NOMO-1 (cell line): ENCODE measurements at regions not wholly inside any gene's neighbourhood (a gene's known extent, or its start where the extent isn't known, plus 50 kb on each side); places are given as distances from the start of the nearest gene placed in this dataset.

ENCODE experiments used
- DNase-seq, 2 experiments: peaks; one replicate each; lab custom pipeline; 2025; ENCODE audit not compliant: unreplicated experiment in 2 of 2; lab: John Stamatoyannopoulos, UW

DNA sequence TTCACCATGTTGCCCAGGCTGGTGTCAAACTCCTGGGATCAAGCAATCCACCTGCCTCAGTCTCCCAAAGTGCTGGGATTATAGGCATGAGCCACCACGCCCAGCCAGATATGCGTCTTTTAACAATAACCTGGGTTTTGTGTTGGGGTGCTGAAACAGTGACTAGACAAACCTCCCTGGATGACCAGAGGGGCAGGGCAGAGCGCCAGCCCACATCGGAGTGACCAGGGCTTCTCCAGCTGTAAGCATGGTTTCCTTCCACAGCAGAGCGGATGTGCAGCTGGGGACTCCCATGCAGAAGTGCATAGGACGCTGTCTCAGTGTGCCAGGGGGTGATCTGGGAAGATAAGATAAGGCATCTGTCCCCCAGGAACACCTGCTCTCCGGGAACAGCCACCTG lies 244.9 kb downstream of the IRX2 start:
- no peak for DNase-seq

DNA sequence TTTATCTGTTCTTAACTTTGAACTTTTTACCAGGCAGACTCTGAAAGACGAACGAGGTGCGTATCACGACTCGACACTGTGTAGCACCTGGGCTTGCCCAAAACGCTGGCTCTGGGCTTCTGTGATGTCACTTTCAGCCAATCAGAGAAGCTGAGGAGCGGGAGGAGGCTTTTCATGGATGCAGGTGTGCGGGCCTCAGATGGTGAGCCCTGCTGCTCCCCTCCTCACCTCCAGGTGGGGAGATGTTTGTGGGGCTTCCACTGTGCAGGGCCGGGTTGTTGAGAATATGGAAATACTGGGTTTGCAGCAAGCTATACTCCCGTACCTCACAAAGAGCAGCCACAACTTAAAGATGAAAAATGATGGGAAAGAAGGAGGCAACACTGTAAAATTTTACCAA lies 246.3 kb downstream of the IRX2 start:
- DNase-seq, result no peak

DNA sequence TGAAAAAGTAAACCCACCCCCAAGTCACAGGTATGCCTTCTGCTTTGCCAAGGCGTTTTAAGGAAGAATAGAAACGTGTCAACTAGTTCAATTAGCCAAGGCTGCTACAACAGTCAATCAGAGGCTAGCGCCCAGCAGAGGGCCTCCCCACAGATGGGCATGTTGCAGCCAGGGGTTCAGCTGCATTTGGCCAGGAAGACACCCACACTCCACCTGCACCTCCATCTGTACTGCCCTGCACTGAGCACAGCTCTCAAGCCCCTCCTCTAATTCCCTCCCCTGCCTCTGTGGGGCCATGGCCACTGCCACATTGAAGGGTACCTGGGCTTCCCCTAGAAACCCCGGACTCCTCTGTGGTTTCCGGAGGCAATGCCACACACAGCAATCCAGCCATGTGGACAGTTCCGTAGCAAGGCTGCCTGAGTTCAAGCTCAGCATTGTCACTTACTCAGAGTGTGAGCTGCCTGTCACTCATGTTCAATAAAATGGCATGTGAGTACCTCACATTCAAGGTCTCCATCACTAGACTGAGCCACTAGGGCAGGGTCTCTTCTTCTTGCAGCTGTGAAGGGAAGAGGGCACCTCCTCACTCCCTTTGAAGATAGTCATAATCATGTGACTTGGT lies 248.4 kb downstream of the IRX2 start:
- no peak for DNase-seq

DNA sequence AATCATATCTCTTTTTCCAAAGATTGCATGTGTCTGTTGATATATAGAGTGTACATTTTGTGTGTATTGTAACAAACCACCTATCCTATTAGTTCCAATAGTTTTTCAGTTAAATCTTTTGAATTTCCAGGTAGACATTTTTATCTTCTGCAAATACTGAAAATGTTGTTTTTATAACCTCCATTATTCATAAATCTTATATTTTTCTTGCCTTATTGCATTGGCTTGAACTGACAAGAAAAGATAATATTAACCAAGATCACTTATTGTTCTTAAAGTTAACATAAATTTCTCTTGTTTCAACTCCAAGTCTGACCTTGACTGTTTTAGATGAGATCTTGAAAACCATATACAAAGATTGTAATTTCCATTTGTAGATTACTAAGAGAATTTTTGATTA lies 251.6 kb downstream of the IRX2 start:
- DNase-seq, result no peak

DNA sequence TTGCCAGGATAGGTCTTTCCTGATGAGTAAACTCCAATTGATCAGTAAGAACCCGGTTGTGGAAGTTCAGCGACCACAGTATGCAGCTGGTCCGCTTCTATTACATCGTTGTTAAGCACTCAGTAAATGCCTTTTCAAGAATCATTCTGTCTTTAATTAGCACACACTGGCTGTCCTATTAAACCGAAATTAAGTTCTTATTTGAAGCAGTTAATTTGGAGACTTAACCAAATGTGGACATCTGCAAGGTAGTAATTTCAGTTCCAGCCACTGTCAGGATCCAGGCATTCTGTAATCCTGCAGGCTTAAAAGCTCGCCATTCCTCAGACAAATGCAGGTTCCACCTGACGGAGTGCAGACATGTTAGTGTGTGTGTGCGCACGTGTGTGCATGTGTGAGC lies 254.6 kb downstream of the IRX2 start:
- DNase-seq, result no peak

DNA sequence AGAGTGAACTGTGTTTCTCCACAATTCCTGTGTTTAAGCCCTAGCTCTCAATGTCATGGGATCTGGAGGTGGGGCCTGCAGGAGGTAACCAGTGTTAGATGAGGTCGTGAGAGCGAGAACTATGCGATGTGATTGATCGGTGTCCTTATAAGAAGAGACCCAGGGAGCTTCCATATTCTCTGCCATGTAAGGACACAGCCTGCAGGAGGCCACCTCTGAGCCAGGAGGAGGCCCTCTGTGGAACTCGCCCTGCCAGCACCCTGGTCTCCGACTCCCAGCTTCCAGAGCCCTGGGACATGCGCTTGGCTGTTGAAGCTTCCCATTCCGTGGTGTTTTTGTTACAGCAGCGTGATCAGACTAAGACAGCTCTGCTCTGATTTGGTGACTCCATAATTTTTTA lies 255.4 kb downstream of the IRX2 start:
- no peak for DNase-seq

DNA sequence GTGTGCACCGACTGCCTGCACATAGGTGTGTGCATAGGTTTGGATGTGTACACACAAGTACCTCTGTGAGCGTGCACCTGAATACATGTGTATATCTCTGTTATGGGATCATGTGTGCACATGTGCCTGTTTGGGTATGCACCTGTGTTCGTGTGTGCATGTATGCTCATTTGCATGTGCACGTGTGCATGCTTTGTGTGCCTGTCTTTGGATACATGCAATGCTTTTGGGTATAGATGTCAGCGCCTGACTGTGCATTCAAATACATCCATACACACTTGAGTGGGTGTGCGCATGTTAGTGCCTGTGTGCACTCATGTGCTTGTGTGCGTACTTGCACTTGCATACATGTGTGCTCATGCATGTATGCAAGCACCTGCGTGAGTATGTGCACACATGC lies 258.1 kb downstream of the IRX2 start:
- no peak for DNase-seq

DNA sequence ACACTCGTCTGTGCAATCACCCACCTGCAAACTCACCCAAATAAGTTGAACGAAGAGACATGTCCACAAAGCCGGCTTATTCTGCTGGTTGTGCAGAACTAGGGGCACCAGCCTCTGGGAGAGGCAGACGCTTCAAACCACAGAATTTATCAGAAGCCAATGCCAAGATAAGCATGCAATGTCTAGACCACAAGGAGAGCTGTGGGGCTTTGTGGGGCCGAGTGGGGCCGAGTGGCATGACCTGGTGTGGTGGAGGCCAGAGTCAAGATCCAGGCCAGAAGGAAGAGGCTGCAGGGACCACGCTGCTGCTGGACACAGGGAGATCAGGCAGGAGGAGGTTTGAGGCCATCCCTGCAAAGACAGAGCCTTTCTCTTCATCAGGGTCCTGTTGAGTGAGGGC lies 259.0 kb downstream of the IRX2 start:
- DNase-seq, result no peak

DNA sequence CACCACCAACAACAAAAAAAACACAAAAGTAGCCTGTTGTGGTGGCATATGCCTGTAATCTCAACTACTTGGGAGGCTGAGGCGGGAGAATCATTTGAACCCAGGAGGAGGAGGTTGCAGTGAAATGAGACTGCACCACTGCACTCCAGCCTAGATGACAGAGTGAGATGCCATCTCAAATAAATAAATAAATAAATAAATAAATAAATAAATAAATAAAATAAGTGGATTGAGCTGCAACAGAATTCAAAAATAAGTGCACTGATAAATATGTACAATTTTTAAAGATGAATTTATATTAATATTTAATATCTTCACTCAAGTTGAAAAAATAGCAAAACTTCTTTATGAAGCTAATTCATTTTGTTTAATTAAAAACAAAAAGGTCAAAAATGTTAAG lies 259.6 kb downstream of the IRX2 start:
- DNase-seq, result no peak

DNA sequence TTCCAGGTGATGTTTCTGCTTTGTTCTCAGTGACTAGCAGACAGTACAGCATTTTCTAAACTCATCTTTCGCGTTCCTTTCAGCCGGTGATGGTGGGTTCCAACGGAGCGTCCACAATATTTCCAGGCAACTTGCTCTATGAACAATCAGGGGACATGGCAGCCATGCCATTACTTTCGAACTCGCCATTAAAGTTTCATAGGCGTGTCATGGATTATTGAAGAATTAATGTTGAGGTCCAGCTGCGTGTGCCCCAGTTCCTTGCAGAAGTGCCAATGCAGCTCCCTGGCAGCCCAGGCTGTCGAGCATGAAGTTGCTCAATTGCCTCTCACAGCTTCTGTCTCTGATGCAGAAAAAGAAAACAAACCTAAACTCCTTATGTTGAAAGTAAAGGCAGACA lies 262.2 kb downstream of the IRX2 start:
- no peak for DNase-seq

DNA sequence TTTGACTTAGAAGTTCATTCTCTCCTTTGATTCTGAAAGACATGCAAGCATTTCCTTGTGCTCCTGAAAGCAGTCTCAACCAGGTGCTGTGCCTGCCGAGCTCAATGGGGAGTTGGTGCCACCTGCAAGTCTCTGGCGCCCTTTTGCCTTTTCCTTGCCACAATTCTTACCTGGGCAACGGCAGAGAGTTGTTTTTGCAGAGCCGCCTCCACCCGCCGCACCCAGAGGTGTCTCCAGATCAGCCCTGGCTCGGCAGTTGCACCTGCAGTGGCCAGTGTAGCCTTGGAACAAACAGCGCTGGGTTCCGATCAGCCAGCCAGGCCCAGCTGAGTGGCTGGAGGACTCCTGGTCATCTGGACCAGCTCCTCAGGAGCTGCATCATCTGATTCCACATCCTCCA lies 262.9 kb downstream of the IRX2 start:
- DNase-seq, result no peak

DNA sequence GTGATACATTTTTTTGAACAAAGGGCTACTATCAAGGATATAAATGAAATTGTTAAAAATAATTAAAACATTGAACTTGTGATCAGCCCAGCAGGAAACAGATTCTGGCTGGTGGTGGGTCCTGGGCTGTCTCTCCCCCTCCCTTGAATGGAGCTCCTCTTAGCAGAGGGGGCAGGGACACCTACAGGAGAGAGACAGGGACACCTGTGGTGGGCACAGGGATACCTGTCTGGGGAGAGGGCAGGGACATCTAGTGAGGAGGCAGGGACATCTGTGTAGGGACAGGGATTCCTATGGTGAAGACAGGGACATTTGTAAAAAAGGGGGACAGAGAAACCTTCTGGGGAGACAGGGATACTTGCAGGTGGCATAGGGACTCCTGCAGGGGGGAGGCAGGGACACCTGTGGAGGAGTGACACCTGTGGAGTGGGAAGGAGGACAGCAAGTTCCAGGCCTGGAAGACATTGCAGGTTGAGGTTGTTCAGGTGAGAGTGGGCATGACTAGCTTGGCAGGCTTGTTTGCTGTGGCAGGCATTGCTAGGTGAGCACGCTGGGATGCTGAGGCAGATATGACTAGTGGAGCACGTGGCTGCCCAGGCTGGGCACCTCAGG lies 264.2 kb downstream of the IRX2 start:
- DNase-seq, result no peak

DNA sequence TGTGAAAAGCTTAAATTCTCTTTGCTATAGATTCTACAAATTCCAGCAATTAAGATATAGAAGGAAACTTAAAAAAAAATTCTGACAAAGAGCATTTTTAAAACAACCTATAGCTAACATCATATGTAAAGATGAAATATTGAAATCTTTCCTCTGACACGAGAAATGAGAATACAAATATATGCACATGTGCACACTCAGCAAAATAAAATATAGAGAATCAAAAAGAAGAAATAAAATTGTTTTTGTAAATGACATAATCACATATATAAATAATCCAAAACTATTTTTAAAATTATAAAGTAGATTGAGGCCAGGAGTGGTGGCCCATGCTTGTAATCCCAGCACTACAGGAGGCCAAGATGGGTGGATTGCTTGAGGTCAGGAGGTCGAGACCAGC lies 265.1 kb downstream of the IRX2 start:
- no peak for DNase-seq

DNA sequence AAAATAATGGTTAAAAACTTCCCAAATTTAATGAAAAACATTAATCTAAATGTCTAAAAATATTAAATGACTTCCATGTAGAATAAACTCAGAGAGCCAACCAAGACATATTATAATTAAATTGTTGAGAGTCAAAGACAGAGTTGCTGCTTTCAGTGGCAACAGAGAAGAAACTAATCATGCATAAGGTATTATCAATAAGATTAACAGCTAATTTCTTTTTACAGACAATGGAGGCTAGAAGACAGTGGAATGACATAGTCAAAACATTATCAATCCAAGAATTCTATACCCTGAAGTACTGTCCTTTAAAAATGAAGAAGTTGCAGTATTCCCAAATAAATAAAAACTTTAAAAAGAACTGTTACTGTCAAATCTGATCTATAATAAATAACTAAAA lies 268.7 kb downstream of the IRX2 start:
- DNase-seq, result no peak

DNA sequence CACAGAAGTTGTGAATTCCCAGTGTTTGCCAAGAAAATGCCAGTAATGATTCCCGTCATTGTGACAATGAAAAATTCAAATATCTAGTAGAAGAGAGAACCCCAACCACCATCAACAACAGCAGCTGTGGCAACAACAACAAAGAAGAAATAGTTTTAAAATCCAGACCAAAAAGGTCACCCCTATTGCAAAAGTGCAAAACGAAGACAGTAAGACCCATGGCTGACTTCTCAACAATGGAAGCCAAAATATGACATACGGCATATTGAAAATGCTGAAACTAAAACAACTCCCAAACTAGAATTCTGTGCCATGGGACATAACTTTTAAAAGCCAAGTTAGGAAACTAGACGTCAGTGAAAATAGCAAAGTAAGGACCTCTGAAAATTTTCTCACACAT lies 270.6 kb downstream of the IRX2 start:
- no peak for DNase-seq

DNA sequence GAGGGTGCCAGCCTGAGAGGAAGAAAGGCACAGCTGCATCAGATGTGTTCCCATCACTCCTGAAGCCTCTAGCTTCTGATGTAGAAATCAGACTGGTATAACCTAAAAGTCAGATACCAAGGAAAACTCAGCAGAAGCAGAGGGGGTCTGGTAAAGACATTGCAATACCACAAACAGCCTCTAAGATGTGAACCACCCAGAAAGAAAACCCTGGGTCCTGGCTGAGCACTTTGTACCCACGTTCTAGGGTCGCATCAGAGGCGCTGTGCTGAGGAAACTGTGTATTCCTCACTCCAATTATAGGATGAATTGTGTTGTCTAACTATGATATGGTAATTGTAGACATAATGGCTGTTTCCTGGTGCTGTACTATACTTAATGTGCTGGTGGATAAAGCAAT lies 275.6 kb downstream of the IRX2 start:
- no peak for DNase-seq

DNA sequence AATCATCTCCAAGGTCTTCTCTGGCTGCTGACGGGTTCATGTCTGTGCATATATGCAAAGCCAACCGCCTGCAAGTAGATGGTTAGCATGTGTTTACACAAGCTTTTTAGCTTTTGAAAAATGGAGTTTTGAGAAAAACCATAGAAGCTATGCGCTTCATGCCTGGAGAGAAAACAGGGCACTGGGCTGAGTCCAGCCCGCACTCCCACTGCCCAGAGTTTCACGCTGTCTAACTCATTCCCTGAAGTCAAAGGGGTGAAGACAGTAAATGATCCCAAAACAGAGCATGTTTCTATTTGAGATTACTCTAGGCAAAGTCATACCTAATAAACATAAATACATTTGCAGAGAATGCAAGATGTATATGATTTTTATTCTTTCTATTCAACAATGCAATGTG lies 278.8 kb downstream of the IRX2 start:
- DNase-seq, result no peak

DNA sequence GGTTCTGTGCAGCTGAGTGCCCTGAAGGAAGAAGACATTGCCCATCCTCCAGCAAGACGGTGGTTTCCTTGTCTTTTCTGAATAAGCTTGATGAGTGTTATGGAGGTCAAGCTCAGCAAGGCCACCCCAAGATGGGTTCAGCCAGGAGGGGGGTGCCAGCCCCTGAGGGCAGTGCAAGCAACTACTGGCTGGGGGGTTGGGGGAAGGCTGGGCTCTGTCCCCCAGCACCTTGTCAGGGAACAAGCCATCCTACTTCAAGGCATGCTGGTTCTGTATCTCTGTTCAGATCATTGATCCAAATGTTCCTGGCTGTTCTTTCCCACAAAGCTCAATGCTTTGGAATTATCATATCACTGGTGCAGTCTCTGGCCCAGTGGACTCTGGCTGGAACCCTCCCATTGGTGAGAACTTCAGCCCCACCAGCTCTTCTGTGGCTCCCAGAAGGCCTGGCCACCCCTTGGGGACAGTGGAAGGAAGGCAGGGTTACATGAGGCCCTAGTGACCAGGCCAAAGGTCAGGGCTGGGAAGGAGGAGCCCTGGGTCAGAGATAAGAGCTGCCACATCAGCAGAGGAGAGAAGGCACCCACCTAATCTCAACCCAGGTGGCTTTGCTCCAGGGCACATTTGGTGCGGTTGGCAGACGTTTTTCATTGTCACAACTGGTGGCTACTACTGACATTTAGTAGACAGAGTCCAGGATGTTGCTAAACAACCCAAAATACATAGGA lies 280.2 kb downstream of the IRX2 start:
- DNase-seq, result no peak

DNA sequence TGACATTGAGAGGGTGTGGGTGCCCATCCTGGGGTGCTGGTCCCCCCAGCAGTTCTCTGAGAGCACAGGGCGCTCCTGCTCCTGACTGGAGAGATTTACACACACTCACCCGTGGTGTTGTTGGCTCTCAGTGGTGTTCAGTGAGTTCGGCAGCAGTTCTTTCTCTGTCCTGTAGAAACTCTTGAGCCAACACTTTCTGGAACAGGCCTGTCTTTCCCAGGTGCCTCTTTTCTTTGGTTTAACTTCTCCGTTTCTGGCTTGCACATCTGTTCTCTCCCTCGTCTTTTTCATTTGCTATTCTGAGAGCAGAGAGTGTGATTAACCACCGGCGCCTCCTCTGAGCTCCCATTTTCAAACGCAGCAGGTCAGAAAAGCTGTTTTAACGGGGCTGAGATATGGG lies 284.5 kb downstream of the IRX2 start:
- no peak for DNase-seq

DNA sequence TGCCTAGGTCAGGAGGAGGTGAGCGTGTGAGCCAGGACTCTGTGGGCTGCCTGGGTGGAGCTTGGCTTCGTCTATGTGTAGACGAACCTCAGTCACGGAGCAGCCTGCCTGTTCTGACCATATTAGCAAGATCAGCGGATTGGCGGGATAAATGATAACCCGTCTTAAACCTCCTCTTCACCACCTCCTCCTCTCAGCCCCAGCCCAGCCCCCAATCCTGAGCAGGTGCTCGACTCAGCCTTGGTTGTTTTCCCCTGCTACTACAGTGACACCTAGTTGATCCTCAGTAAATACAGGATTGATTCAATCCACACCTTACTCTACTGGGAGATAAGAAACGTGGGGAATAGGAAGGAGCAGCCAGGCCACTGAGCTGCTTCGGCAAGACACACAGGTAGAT lies 286.1 kb downstream of the IRX2 start:
- DNase-seq, result no peak

DNA sequence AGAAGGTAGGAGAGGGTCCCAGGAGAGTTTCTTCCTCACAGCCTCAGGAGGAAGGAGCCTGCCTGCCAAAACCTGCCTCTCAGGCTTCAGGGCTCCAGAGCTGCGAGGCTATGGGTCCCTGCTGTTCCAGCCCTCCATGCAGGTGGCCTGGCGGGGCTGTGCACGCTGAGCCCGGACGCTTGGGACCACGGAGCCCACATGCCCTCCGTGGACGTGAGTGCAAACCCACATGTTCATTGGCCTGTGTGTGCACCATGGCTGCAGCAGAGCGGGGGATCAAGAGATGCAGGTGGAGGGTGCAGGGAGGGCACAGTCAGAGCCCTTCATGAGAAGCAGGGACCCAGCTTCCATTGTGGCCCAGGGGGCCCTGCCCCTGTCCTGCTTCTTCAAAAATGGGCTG lies 287.3 kb downstream of the IRX2 start:
- DNase-seq, result no peak
